IMR-90 (cell line): ENCODE measurements at regions not wholly inside any gene's neighbourhood (a gene's known extent, or its start where the extent isn't known, plus 50 kb on each side); places are given as distances from the start of the nearest gene placed in this dataset.

Source experiments
- BHLHE40 ChIP-seq: fragments of 150-350 bp; IDR thresholded peaks from 2 replicates; pipeline ENCODE4 v1.6.1; 2016; ENCODE audit warnings: mild to moderate bottlenecking, low read depth, low read length
- CEBPB ChIP-seq: IDR thresholded peaks from 2 replicates; pipeline ENCODE4 v1.6.1; 2012; ENCODE audit warnings: low read depth, low read length, improper control_type of control experiment
- CHD1 ChIP-seq: IDR thresholded peaks from 2 replicates; pipeline ENCODE4 v1.6.1; 2012; ENCODE audit warnings: low read depth, low read length, improper control_type of control experiment
- CTCF ChIP-seq: conservative IDR thresholded peaks from 2 replicates; pipeline ENCODE4 v1.5.1; 2012; ENCODE audit warnings: mild to moderate bottlenecking, low read depth, low read length, improper control_type of control experiment
- FOS ChIP-seq: fragments of 150-350 bp; IDR thresholded peaks from 2 replicates; pipeline ENCODE4 v1.6.1; 2016; ENCODE audit warnings: low read depth, low read length
- MAFK ChIP-seq: IDR thresholded peaks from 2 replicates; pipeline ENCODE4 v1.6.1; 2012; ENCODE audit warnings: low read depth, low read length, improper control_type of control experiment
- NFE2L2 ChIP-seq: fragments of 150-350 bp; IDR thresholded peaks from 2 replicates; pipeline ENCODE4 v1.6.1; 2016; ENCODE audit warnings: low read depth, mild to moderate bottlenecking, low read length
- POLR2A ChIP-seq: IDR thresholded peaks from 2 replicates; pipeline ENCODE4 v1.6.1; 2012; ENCODE audit warnings: mild to moderate bottlenecking, low read depth, low read length
- RAD21 ChIP-seq: IDR thresholded peaks from 2 replicates; pipeline ENCODE4 v1.6.1; 2012; ENCODE audit warnings: low read length, improper control_type of control experiment
- RFX5 ChIP-seq: IDR thresholded peaks from 2 replicates; pipeline ENCODE4 v1.8.0; 2012; ENCODE audit warnings: low read depth, mild to moderate bottlenecking, low read length, moderate library complexity
- SMC3 ChIP-seq: fragments of 150-350 bp; IDR thresholded peaks from 2 replicates; pipeline ENCODE4 v1.6.1; 2016; ENCODE audit warnings: low read depth, mild to moderate bottlenecking, antibody characterized with exemption, low read length, moderate library complexity

GRCh38 chr14:61132336-61132735 lies 148.8 kb downstream of the TMEM30B start:
- no peak for TF ChIP-seq RFX5
- TF ChIP-seq POLR2A = no peak
- no peak for TF ChIP-seq CTCF
- TF ChIP-seq NFE2L2 = no peak
- no peak for TF ChIP-seq BHLHE40
- no peak for TF ChIP-seq RAD21
- no peak for TF ChIP-seq FOS
- no peak for TF ChIP-seq MAFK
- TF ChIP-seq CHD1 = no peak
- TF ChIP-seq SMC3 = no peak
- no peak for TF ChIP-seq CEBPB
